HG02678 (cell line): ENCODE measurements at regions not wholly inside any gene's neighbourhood (a gene's known extent, or its start where the extent isn't known, plus 50 kb on each side); places are given as distances from the start of the nearest gene placed in this dataset.
A peak's percentile ranks its signal among the peaks of the same experiment; 100 is the strongest.

Experiments
- ATAC-seq: cut with Tn5 transposase; IDR thresholded peaks from one replicate; pipeline ENCODE4 v1.9.1; 2021; ENCODE audit warnings: mild to moderate bottlenecking, moderate library complexity; ENCODE audit not compliant: unreplicated experiment

DNA sequence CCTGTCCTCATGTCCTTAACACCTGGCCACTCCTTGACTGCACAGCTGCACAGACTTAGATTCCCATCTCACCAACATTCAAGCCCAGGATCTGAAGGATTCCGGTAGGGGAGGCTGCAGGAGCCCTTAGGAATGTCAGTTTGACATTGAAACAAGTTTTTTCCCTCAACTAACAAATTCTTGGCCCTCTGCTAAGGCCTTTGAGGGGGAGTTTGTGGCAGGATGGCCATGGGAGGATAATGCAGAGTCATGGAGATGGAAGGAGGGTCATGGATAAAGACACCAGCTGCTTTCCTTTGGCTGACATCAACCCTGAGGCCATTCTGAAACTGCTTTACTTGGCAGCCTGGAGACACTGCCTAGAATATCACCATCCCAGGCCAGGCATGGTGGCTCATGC is 63.4 kb upstream of the PPP2R5A start:
- ATAC-seq = no peak

DNA sequence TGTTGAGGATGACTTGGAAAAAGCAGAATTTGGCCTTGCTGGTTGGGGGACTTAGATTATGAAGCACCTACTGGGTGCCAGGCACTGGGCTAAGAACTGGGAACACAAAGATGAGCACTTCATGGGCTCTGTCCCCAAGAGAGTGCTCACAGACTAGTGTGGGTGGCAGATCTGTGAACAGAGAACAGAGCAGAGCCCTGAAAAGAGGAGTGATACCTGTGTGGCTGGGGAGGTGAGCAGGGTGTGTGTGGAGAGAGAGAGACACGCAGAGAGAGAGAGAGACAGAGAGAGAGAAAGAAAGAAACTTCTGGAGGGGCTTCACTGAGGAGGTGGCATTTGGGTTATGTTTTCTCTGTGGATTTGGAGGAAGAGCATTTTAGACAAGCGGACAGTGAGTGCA is 61.1 kb upstream of the PPP2R5A start:
- no peak for ATAC-seq

DNA sequence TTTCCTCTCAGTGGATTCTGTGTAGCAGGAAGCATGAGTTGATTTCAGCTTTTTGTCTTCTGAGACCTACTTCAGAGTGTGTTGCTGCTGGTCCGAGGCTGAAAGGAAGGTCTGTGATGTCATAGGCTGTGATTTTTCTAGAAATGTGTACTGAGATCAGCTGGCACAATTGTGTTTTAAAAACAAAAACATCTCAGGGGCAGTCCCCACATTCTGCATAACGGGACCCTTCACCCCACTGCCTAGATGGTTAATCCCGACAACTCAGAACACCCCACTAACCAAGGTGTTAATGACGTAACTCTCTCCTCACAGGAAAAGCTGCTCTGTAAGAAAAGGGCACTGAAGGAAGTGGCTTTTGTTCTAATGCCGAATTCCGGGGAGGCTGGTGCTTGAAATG is 59.8 kb upstream of the PPP2R5A start:
- ATAC-seq = no peak

DNA sequence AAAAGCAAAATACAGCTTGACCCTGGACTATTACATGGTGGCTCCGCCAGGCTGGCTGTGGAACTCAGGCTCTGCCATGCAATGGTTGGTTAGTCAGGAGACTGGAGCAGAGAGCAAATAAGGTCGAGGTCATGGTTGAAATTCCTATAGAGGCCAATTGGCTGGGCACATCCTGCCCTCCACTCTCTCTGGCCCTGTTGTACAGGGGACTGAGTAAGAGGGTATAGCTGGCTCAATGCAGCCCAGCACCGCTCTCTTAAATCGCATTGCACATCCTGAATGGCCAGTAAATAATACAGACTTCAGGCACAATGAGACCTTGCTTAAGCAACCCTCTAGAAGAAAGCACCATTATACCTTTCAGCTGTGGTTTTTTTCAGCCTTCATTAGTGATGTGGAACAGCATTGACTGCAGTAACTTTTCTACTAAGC is 59.3 kb upstream of the PPP2R5A start:
- ATAC-seq = no peak

DNA sequence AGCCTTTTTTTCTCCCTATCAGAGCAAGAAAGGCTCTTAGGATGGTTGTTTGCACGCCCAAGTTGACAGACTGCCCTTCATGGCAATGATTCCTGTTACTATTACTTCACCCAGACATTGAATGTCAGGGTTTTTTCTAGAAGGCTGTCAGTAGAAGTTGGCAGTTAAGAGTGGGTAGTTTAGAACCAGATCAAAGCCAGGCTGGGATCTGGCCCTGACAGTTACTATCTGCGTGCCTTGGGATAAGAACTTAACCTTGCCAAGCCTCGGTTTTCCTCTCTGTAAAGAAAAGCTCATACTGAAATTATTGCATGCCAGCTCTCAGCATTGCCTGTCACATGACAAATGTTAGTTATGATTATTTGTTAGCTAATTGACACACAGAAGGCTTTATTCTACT is 58.7 kb upstream of the PPP2R5A start:
- no peak for ATAC-seq

DNA sequence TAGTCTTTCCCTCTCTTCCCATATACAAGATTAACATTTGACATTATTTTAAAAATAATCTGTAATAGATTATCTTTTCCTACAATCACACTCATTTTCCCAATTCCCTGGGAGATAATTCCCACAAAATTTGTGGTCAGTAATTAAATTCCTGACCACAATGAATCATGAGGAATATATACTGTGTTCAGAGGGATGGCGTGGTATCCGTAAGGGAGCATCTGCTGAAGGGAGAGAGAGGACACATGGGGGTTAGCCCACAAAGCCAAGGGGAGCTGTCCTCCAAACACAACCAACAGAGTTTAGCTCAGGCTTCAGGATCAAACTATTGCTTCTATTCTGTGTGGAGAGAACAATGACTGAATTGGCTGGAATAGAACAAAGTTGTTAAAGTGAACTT is 57.1 kb upstream of the PPP2R5A start:
- ATAC-seq = no peak

DNA sequence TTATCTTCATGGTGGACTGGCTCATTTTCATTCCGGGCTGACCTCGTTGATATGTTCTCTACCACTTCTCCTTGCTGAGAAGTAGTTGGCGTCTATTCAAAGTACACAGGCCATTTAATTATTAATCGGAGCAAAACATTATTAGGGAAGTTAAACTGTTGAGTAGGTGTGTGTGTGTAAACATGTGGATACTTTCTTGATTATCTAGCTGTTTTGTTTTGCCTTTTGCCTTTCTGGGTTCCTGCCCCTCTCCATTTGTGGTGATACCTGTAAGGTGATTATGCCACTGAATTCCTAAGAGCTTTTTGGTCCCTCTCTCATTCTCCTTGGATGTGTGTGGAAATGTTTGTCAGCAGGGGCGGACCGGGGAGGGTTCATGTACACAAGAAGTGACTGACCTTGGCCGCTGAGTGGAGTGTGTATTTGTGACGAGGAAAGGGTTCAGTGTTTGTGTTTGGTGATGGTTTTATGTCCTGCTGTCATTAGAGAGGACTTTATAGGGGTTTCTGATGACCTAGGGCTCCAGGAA is 56.6 kb upstream of the PPP2R5A start:
- ATAC-seq = no peak

DNA sequence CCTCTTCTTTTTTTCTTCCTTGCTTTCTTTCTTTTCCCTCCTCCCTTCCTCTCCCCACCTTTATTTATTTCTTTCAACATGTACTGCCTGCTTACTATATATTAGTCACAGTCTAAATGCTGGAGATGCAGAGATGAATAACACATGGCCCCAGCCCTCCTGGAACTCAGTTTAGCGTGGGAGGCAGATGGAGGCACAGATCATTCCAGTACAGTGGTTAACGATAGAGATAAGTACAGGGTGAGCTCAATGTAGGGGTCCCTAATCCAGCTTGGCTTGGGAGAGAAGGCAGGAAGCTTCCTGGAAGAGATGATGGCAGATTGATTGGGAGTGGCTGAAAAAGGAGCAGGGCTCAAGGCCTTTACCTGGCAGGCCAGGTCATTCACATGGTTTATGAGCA is 55.6 kb upstream of the PPP2R5A start:
- ATAC-seq = no peak

DNA sequence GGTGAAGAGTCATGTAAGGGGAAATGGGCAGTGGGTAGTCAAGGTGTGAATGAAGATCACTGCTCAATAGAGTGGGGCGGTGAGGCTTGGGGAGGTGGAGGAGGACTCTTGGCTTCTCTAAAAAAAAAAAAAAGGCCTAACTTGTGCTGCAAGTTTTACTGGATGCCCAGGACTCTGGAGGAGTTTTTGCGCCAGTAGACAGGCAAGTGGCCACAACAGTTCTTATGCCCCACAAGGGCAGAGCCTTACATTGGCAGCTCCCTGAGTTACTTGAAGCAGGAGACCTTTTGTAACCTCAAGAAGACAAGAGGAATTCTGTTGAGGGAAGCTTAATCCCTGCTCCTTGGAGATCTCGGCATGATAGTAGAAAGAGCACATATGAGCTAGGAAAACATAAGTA is 54.9 kb upstream of the PPP2R5A start:
- ATAC-seq = no peak

DNA sequence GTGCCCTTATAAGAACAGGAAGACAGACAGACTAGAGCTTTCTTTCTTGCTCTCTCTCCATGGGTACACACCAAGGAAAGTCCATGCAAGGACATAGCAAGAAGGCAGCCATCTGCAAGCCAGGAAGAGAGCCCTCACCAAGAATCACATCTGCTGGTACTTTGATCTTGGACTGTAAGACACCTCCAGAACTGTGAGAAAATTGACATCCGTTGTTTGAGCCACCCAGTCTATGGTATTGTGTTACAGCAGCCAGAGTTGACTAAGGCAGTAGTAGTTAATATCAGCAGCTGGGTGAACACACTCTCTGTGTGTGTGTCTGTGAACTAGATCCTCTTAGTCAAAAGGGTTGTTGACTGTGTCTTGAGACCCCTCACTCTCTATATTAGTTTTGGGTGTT is 53.8 kb upstream of the PPP2R5A start:
- ATAC-seq = no peak

DNA sequence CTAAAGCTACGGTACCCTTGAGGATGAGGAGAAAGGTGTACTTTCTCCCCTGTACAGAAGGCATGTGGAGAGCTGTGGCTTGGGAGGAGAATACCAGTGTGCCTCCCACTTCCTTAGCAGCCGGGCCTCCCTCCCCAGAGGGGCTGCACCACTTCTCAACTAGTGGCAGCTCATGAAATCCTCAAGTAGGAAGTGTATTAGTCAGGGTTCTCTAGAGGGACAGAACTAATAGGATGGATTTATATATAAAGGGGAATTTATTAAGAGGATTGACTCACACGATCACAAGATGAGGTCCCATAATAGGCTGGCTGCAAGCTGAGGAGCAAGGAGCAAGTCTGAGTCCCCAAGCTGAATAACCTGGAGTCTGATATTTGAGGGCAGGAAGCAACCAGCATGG is 53.1 kb upstream of the PPP2R5A start:
- no peak for ATAC-seq

DNA sequence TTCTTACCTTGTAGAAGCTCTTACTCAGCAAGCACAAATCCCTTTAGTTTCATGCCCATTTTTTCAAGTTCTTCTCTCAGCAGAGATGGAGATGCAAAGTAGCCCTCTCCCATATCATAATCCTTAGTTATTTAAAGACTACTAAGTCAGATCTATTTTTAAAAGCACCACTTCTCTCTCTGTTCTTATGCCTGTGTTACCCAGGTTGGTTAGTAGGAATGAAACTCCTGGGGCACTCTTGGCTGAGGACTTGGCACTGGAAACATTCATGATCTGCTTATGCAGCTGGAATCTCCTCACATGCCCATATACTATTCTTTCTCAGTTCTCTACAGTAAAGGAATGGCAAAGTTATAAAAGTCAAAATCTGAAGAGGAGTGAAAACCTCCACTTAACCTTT is 51.9 kb upstream of the PPP2R5A start:
- ATAC-seq = no peak

DNA sequence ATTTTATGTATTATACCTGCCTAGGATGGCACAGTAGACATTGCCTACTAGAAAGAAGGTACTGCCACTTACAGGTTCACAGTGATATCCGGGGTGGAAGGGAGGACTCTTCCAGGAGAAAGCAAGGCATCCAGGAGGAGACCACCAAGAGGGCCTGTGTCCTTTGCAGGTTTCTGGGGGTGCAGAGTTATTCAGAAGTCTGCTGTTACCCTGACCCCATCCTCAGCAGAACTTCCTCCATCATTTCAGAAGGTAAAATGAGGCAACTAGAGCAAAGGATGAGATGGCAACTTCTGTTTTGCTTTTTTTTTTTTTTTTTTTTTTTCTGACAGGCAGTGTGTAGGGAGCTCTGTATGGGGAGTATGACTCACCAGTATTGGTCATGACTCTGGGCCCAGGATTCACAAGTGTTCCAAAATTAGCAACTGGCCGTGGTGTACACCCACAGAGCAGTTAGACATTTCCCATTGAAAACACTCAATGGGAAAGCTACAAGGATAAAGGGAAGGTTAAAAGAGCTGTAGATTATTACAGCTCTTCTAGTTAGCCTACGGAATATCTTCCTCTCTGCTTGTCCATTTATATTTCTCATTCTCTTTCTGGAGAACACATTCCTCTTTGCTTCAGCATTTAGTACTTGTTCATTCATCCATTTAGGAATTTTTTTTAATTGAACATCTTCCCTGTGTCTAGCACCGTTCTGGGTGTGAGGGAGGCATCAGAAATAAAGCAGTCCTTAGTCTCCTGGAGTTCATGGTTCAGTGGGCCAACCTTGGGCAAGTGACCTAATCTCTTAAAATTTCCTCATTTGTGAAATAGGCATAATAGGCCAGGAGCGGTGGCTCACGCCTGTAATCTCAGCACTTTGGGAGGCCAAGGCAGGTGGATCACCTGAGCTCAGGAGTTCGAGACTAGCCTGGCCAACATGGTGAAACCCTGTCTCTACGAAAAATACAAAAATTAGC is 50.5 kb upstream of the PPP2R5A start:
- ATAC-seq = peak; percentile 54
